GM18520 (cell line): ENCODE measurements at regions not wholly inside any gene's neighbourhood (a gene's known extent, or its start where the extent isn't known, plus 50 kb on each side); places are given as distances from the start of the nearest gene placed in this dataset.
A peak's percentile ranks its signal among the peaks of the same experiment; 100 is the strongest.

Experiments used
- ATAC-seq: cut with Tn5 transposase; IDR thresholded peaks from one replicate; pipeline ENCODE4 v1.9.1; 2021; ENCODE audit not compliant: unreplicated experiment

DNA sequence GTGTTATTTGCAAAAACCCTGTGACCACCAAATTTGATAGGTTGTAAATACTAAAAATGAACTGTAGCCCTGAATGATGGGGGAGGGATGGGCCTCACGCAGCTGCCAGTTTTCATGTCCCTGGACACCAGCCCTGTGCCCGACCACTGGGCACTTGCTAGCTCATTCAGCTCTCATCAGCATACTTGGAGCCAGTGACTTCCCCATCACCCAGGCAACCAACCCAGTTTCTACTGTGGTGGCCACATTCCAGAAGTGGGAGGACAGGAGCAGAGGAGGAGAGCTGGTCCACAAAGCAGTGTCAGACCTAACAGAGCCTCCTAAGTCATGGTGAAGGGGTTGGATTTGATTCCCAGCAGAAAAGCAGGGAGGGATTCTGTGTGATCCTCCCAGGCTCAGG, 128.2 kb downstream of the CPEB2 start:
- no peak for ATAC-seq

DNA sequence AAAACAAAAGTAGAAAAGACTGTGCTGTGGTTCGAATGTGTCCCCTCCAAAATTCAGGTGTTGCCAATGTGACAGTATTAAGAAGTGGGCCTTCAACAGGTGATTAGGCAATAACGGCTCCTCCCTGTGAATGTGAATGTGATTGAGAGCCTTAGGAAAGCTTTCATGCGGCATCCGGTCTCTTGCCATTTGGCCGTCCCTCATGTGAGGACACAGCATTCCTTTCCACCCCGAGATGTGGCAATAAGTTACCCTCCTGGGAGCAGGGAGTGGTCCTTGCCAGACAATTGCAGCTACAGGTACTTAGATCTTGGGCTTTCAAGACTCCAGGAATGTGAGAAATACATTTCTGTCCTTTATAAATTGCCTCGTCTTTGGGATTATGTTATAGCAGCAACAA, 129.3 kb downstream of the CPEB2 start:
- ATAC-seq: no peak

GRCh38 chr4:15132739-15133138, 130.5 kb downstream of the CPEB2 start:
- no peak for ATAC-seq

DNA sequence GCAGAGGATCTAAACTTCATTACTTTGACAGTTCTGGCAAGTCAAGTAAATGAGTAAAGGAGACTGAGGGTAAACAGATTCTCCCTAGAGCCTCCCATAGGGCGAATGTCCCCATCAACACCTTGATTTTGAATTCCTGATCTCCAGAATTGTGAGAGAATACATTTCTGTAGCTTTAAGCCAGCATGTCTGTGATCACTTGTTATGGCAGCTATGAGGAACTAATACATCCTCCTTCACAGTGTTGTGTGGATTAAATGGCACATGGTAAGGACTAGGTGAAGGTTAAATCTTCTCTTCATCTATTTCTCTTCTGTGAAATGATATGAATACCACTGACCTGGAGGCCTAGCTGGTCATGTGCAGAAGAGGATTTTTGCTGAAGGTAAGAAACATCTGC, 137.3 kb downstream of the CPEB2 start:
- no peak for ATAC-seq

GRCh38 chr4:15142201-15142600, 139.9 kb downstream of the CPEB2 start:
- ATAC-seq: no peak

- no peak for ATAC-seq
Observed at GRCh38 chr4:15143551-15143950, 141.3 kb downstream of the CPEB2 start.

- ATAC-seq: no peak
Observed at GRCh38 chr4:15144249-15144966, 142.1 kb downstream of the CPEB2 start.

GRCh38 chr4:15144967-15145295, 142.7 kb downstream of the CPEB2 start:
- no peak for ATAC-seq

DNA sequence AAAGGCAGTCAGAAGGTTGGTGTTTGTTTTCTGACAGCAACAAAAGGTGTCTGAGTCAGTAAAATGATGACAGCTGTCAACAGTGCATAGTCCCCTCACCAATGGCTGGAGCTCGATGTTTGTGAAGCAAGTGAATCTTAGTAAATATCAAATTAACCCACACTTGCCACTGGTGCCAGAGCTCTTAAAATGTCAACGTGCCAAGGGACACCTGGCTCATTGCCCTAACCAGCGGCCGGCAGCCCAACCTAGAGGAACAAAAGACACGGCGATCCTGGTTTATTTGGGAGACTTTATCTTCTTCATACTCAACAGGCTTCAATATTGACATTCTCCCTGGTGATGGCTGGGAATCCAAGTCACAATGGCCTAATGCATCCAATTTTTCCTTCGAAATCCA, 143.4 kb downstream of the CPEB2 start:
- ATAC-seq: no peak

DNA sequence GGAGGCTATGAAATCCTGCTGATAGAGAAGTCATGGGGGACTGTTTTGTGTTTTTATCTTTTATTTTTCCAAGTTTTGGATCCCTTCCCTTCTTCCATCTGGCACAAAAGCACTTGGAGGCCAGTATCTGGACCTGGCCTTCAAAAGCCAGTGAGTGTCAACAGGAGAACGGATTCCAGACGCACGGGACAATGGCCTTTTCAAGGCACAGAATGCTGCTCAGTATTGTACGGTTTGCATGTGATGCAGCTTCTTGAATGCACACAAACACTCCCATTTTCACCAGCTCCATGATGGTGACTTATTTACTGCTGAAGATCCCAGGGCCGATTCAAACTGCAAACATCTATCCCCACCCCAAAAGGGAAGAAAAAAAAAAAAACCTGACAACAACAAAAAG, 145.4 kb downstream of the CPEB2 start:
- no peak for ATAC-seq

- no peak for ATAC-seq
Observed at GRCh38 chr4:15148199-15148598, 145.9 kb downstream of the CPEB2 start.

DNA sequence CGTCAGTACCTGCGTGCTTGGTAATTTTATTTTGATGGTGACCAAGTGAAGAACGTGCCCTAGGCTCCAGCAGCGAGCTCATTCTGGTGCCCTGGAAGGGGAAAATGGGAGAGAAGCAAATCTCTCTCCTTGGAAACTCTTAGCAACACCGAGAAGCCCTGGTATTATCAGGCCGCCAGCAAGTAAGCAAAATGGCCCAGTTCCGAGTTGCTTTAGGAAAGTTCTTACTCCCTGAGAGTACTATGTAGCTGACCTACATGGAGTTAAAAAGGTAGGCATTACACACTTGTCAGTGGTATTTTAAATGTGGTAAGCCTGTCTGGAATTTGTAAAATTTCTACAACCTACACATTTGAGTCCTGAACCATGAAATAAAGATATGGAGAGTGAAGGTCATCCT, 146.4 kb downstream of the CPEB2 start:
- no peak for ATAC-seq

DNA sequence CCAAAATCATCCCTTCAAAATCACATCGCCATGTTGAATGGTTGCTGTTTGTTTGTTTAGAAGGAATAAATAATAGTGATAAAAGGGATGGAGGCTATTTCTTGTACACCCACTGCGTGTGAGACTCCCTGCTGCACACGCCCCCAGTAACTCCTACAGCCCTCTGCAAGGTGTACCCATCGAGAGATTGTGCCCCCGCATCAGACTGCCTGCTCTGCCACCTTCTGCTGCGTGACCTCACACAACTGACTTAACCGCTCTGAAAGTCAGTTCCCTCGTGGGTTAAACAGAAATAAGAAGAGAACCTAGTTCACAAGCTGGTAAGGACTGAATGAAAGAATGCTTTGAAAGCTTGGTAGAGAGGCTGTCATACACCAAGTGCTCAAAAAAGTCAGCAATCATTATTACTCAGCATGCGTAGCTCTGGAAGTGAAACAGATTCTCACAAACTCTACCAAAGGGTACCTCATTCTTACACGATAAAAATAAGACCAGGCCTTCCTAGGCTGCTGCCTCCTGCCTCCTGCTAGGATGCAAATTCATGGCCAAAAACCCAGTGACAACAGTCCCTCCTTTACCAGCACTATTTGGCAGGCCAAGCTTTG, 147.1 kb downstream of the CPEB2 start:
- peak; percentile 83 for ATAC-seq

DNA sequence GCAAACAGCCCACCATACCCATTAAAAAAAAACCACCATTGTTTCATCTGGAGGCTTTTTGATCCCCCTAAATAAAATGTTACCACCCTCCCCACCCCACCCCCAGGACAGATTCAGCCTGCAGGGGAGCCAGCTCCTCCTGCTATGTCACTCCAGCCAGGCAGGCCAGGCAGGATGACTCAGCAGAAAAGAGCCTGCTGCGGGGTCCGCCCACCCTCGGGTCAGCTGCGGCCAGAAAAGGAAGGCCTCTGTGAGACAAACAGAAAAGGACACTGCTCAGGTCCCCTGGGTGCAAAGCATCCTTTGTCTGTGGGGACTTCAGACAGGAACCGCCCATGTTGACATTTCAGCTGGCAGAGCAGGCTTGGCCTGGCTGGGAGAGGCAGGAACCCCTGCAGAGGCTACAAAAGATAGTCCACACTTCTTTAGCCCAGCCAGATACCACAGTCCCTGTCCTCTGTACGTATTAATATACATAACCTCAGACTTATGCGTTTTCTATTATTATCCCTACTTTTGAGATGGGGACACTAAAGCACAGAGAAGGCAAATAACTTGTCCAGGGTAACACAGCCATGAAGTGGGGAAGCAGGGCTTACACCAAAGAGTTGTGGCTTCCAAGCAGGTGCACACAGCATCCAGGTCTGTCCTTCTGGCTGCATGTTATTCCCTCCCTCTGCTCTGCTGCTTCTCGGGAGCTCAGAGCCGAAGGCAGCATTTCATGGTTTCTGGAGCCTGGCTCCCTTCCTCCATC, 147.7 kb downstream of the CPEB2 start:
- ATAC-seq: peak; percentile 32

DNA sequence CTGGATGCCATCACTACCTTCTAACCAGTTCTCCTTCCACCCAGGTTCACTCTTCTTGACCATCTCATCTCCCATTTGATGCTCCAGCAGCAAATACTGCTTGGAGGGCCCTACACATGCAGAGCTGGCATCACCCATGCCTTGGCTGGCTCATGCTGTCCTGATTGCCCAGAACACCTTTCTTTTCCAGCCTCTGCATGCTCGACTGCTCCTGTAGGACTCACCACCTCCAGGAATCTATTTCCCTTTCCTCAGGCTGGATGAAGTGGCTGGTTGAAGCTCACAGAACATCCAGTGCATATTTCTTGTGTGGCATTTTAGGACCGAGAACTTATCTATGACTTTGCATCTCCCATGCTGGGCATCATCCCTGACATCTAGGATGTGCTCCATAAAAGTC, 148.3 kb downstream of the CPEB2 start:
- ATAC-seq: no peak

GRCh38 chr4:15151033-15151432, 148.8 kb downstream of the CPEB2 start:
- no peak for ATAC-seq

- ATAC-seq: no peak
Observed at GRCh38 chr4:15153662-15154061, 151.4 kb downstream of the CPEB2 start.

DNA sequence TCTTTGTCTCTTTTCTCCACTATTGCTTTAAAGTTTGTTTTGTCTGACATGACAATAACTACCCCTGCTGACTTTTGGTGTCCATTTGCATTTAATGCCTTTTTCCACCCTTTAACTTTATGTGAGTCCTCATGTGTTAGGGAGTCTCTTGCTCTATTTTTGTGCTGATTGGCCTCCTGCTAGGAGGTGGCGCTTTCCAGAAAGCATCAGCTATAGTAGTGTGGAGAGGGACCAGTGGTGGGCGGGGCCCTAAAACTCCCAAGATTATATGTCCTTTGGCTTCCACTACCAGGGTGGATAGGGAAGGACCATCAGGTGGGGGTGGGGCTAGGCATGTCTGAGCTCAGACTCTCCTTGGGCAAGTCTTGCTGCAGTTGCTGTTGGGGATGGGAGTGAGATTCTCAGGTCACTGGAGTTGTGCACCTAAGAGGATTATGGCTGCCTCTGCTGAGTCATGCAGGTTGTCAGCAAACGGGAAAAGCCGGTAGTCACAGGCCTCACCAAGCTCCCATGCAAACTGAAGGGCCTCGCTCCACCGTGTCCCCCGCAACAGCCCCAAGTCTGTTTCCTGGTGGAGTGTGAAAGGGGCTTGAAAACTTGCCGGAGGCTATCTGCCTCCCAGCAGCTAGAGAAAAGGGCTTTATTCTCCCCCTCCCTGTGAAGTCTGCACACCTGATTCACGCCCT, 156.3 kb downstream of the CPEB2 start:
- ATAC-seq: no peak

- no peak for ATAC-seq
Observed at GRCh38 chr4:15159477-15160019, 157.3 kb downstream of the CPEB2 start.

DNA sequence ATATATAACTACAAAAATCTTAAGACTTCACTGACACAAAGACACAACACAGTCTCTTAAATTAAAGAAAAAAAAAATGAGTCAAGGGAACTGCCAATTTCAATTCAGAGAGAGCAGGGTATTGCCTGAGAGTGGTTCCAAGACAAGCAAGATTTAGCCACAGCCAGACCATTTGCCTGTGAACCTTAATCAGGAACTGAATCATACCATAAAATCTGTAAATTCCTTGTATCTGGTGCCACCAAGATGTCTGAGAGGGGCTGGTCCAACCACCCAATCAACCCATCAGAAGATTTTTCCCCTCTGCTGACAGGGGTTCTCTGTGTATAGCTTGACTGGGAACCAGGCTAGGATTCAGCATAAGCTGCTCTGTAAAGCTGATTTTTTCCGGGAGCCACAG, 159.2 kb downstream of the CPEB2 start:
- no peak for ATAC-seq

- ATAC-seq: no peak
Observed at GRCh38 chr4:15162046-15162445, 159.8 kb downstream of the CPEB2 start.
